ENCODE measurements at regions not wholly inside any gene's neighbourhood (a gene's known extent, or its start where the extent isn't known, plus 50 kb on each side); places are given as distances from the start of the nearest gene placed in this dataset.

DNA sequence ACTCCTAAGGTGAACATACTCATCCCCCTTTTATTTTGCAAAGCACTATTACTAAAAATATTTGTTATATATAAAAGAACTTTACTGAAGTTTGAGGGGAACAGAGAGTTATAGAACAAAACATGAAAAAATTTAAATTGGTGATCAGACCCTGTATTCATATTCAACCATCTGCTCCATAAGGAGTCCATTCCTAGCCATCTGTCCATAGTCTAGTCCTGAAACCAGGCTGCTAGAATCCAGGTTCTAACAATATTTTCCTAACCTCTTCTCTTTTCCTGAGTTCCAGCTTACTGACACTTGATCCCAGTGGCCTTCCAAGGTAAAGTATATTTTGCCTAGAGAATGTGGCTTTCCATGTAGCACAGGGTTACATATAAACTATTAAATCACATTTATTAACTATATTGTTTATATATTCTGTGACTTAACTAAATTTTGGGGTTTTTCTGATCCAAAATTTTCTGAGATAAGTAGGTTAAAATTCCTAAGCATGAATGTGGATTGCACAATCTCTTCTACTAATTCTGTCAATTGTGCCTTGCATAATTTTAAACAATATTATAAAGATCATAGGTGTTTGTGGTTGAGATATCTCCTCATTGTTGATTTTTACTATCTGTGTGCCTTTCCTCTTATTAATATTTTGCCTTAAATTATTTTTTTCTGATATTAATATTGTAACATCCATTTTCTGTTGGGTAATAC, 137.6 kb upstream of the MAGI2 start:
- TF ChIP-seq, protein P1, sequence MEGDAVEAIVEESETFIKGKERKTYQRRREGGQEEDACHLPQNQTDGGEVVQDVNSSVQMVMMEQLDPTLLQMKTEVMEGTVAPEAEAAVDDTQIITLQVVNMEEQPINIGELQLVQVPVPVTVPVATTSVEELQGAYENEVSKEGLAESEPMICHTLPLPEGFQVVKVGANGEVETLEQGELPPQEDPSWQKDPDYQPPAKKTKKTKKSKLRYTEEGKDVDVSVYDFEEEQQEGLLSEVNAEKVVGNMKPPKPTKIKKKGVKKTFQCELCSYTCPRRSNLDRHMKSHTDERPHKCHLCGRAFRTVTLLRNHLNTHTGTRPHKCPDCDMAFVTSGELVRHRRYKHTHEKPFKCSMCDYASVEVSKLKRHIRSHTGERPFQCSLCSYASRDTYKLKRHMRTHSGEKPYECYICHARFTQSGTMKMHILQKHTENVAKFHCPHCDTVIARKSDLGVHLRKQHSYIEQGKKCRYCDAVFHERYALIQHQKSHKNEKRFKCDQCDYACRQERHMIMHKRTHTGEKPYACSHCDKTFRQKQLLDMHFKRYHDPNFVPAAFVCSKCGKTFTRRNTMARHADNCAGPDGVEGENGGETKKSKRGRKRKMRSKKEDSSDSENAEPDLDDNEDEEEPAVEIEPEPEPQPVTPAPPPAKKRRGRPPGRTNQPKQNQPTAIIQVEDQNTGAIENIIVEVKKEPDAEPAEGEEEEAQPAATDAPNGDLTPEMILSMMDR (IDR thresholded peaks at IDR 0.05), result no peak
- no peak for TF ChIP-seq POLR2A (IDR thresholded peaks at IDR 0.05)
- no peak for TF ChIP-seq POLR2AphosphoS5 (IDR thresholded peaks at IDR 0.05)

Measured in prostate gland (tissue), 2 donors.